ENCODE measurements at regions not wholly inside any gene's neighbourhood (a gene's known extent, or its start where the extent isn't known, plus 50 kb on each side); places are given as distances from the start of the nearest gene placed in this dataset.
"Not testable (repeated sequence)": the region's sequence is repeated elsewhere in the genome, so short reads cannot be mapped to it uniquely, and the experiment has no call there.

GRCh38 chr3:87834327-87834726 is 224.5 kb downstream of the CGGBP1 start:
- H3K4me3 Mint-ChIP-seq = no peak overlapping the region
- H3K4me1 Mint-ChIP-seq = no peaks in the 10 kb centered on the region
- no peaks in the 10 kb centered on the region for H3K36me3 Mint-ChIP-seq
- H3K27ac Mint-ChIP-seq = no peak overlapping the region
- no peak for ATAC-seq
- peaks cover 2% of the 10 kb centered on the region for H3K9me3 Mint-ChIP-seq
- no peaks in the 10 kb centered on the region for H3K27me3 Mint-ChIP-seq

- no peaks in the 10 kb centered on the region for H3K36me3 Mint-ChIP-seq
- no peak for ATAC-seq
- H3K27ac Mint-ChIP-seq = no peak overlapping the region
- H3K4me1 Mint-ChIP-seq = no peaks in the 10 kb centered on the region
- H3K9me3 Mint-ChIP-seq = no peaks in the 10 kb centered on the region
- H3K27me3 Mint-ChIP-seq = no peaks in the 10 kb centered on the region
- H3K4me3 Mint-ChIP-seq = no peak overlapping the region
These were observed 225.8 kb downstream of the CGGBP1 start for GRCh38 chr3:87833039-87833377.

GRCh38 chr3:87828046-87828445 is 230.8 kb downstream of the CGGBP1 start:
- no peak for ATAC-seq
- Mint-ChIP-seq H3K36me3 (no peaks in the 10 kb centered on the region), H3K27ac (no peak overlapping the region), H3K27me3 (peaks cover 14% of the 10 kb centered on the region), H3K9me3 (no peaks in the 10 kb centered on the region), H3K4me1 (no peaks in the 10 kb centered on the region), H3K4me3 (no peak overlapping the region)

- ATAC-seq = no peak
- Mint-ChIP-seq H3K36me3 (no peaks in the 10 kb centered on the region), H3K27ac (no peak overlapping the region), H3K9me3 (no peaks in the 10 kb centered on the region), H3K4me1 (no peaks in the 10 kb centered on the region), H3K4me3 (no peak overlapping the region), H3K27me3 (peaks cover 14% of the 10 kb centered on the region)
These were observed 236.2 kb downstream of the CGGBP1 start for GRCh38 chr3:87822563-87822962.

GRCh38 chr3:87813503-87813902 is 245.3 kb downstream of the CGGBP1 start:
- H3K27ac Mint-ChIP-seq, ATAC-seq, H3K9me3 Mint-ChIP-seq, H3K4me3 Mint-ChIP-seq, H3K4me1 Mint-ChIP-seq, H3K36me3 Mint-ChIP-seq: not testable (repeated sequence)
- peaks cover 26% of the 10 kb centered on the region for H3K27me3 Mint-ChIP-seq

GRCh38 chr3:87811953-87812352 is 246.9 kb downstream of the CGGBP1 start:
- no peak for ATAC-seq

GRCh38 chr3:87810452-87811016 is 248.3 kb downstream of the CGGBP1 start:
- Mint-ChIP-seq H3K27ac (no peak overlapping the region), H3K36me3 (no peaks in the 10 kb centered on the region), H3K4me3 (no peak overlapping the region), H3K9me3 (peaks cover 5% of the 10 kb centered on the region), H3K4me1 (peaks cover 12% of the 10 kb centered on the region), H3K27me3 (peaks cover 44% of the 10 kb centered on the region)
- ATAC-seq = no peak

More at GRCh38 chr3:87811953-87812352, 246.9 kb downstream of the CGGBP1 start:
- Mint-ChIP-seq H3K4me3 (no peak overlapping the region), H3K4me1 (peaks cover 3% of the 10 kb centered on the region), H3K27ac (no peak overlapping the region), H3K9me3 (peaks cover 5% of the 10 kb centered on the region), H3K36me3 (no peaks in the 10 kb centered on the region), H3K27me3 (peaks cover 37% of the 10 kb centered on the region)

- H3K27ac Mint-ChIP-seq = no peak overlapping the region
- H3K9me3 Mint-ChIP-seq = no peaks in the 10 kb centered on the region
These were observed 253.1 kb downstream of the CGGBP1 start for GRCh38 chr3:87805670-87806069.

GRCh38 chr3:87801409-87801808 is 257.4 kb downstream of the CGGBP1 start:
- H3K27me3 Mint-ChIP-seq = peaks cover 43% of the 10 kb centered on the region
- H3K27ac Mint-ChIP-seq = no peak overlapping the region
- H3K4me1 Mint-ChIP-seq = peaks cover 11% of the 10 kb centered on the region
- no peaks in the 10 kb centered on the region for H3K9me3 Mint-ChIP-seq
- no peak for ATAC-seq
- no peaks in the 10 kb centered on the region for H3K36me3 Mint-ChIP-seq
- no peak overlapping the region for H3K4me3 Mint-ChIP-seq

More at GRCh38 chr3:87805670-87806069, 253.1 kb downstream of the CGGBP1 start:
- Mint-ChIP-seq H3K27me3 (peaks cover 36% of the 10 kb centered on the region), H3K36me3 (no peaks in the 10 kb centered on the region), H3K4me1 (peaks cover 12% of the 10 kb centered on the region), H3K4me3 (no peak overlapping the region)
- no peak for ATAC-seq

GRCh38 chr3:87800516-87800915 is 258.3 kb downstream of the CGGBP1 start:
- Mint-ChIP-seq H3K36me3 (no peaks in the 10 kb centered on the region), H3K9me3 (peaks cover 4% of the 10 kb centered on the region), H3K4me3 (no peak overlapping the region), H3K27me3 (peaks cover 44% of the 10 kb centered on the region), H3K4me1 (peaks cover 15% of the 10 kb centered on the region), H3K27ac (no peak overlapping the region)
- ATAC-seq = no peak

- Mint-ChIP-seq H3K9me3 (peaks cover 4% of the 10 kb centered on the region), H3K27ac (no peak overlapping the region), H3K36me3 (no peaks in the 10 kb centered on the region), H3K27me3 (peaks cover 50% of the 10 kb centered on the region), H3K4me1 (peaks cover 16% of the 10 kb centered on the region), H3K4me3 (no peak overlapping the region)
- no peak for ATAC-seq
These were observed 260.2 kb downstream of the CGGBP1 start for GRCh38 chr3:87798567-87798947.

- peaks cover 56% of the 10 kb centered on the region for H3K27me3 Mint-ChIP-seq
- peaks cover 4% of the 10 kb centered on the region for H3K9me3 Mint-ChIP-seq
- H3K4me3 Mint-ChIP-seq = no peak overlapping the region
- peaks cover 22% of the 10 kb centered on the region for H3K4me1 Mint-ChIP-seq
- H3K36me3 Mint-ChIP-seq = no peaks in the 10 kb centered on the region
- H3K27ac Mint-ChIP-seq = no peak overlapping the region
- no peak for ATAC-seq
These were observed 260.8 kb downstream of the CGGBP1 start for GRCh38 chr3:87797872-87798566.

GRCh38 chr3:87796843-87797185 is 262.0 kb downstream of the CGGBP1 start:
- Mint-ChIP-seq H3K4me3 (no peak overlapping the region), H3K4me1 (peaks cover 32% of the 10 kb centered on the region), H3K27ac (no peak overlapping the region), H3K27me3 (peaks cover 60% of the 10 kb centered on the region), H3K36me3 (no peaks in the 10 kb centered on the region), H3K9me3 (peaks cover 4% of the 10 kb centered on the region)
- ATAC-seq = no peak

- H3K4me1 Mint-ChIP-seq = peaks cover 32% of the 10 kb centered on the region
- ATAC-seq = no peak
- H3K9me3 Mint-ChIP-seq = peaks cover 4% of the 10 kb centered on the region
- no peak overlapping the region for H3K4me3 Mint-ChIP-seq
- no peak overlapping the region for H3K27ac Mint-ChIP-seq
- peaks cover 65% of the 10 kb centered on the region for H3K27me3 Mint-ChIP-seq
- H3K36me3 Mint-ChIP-seq = no peaks in the 10 kb centered on the region
These were observed 262.5 kb downstream of the CGGBP1 start for GRCh38 chr3:87796137-87796842.

GRCh38 chr3:87795701-87796100 is 263.1 kb downstream of the CGGBP1 start:
- no peak overlapping the region for H3K4me3 Mint-ChIP-seq
- H3K27me3 Mint-ChIP-seq = peaks cover 70% of the 10 kb centered on the region
- no peak overlapping the region for H3K27ac Mint-ChIP-seq
- no peak for ATAC-seq
- no peaks in the 10 kb centered on the region for H3K36me3 Mint-ChIP-seq
- peaks cover 4% of the 10 kb centered on the region for H3K9me3 Mint-ChIP-seq
- peaks cover 32% of the 10 kb centered on the region for H3K4me1 Mint-ChIP-seq

GRCh38 chr3:87793337-87793877 is 265.4 kb downstream of the CGGBP1 start:
- Mint-ChIP-seq H3K4me1 (peaks cover 32% of the 10 kb centered on the region), H3K27ac (no peak overlapping the region), H3K36me3 (no peaks in the 10 kb centered on the region), H3K27me3 (peaks cover 70% of the 10 kb centered on the region), H3K4me3 (peak overlapping the region; percentile 21), H3K9me3 (peaks cover 11% of the 10 kb centered on the region)
- ATAC-seq = no peak
